Endothelial cell (in vitro differentiated cells): ENCODE measurements at regions not wholly inside any gene's neighbourhood (a gene's known extent, or its start where the extent isn't known, plus 50 kb on each side); places are given as distances from the start of the nearest gene placed in this dataset.

ENCODE experiments used
- DNase-seq: peaks from one replicate; pipeline ENCODE4 v3.0.0; 2021; ENCODE audit warnings: low spot score
- H3K27ac Mint-ChIP-seq: one replicate; pipeline ENCODE4 v1.8.0; 2021; ENCODE audit warnings: mixed read lengths, inconsistent platforms; ENCODE audit not compliant: unreplicated experiment
- H3K27me3 Mint-ChIP-seq: one replicate; pipeline ENCODE4 v1.8.0; 2021; ENCODE audit warnings: mild to moderate bottlenecking, moderate library complexity, mixed read lengths, inconsistent platforms; ENCODE audit not compliant: unreplicated experiment
- H3K36me3 Mint-ChIP-seq: one replicate; pipeline ENCODE4 v1.8.0; 2021; ENCODE audit warnings: mild to moderate bottlenecking, low read depth, mixed read lengths, inconsistent platforms; ENCODE audit not compliant: unreplicated experiment
- H3K4me1 Mint-ChIP-seq: one replicate; pipeline ENCODE4 v1.8.0; 2021; ENCODE audit warnings: mild to moderate bottlenecking, mixed read lengths, inconsistent platforms; ENCODE audit not compliant: unreplicated experiment
- H3K4me3 Mint-ChIP-seq: one replicate; pipeline ENCODE4 v1.8.0; 2021; ENCODE audit warnings: mild to moderate bottlenecking, mixed read lengths, inconsistent platforms; ENCODE audit not compliant: unreplicated experiment
- H3K9me3 Mint-ChIP-seq: one replicate; pipeline ENCODE4 v1.8.0; 2021; ENCODE audit warnings: mixed read lengths, inconsistent platforms; ENCODE audit not compliant: unreplicated experiment
- CTCF ChIP-seq: fragments of 200-600 bp; sonication (generic); IDR thresholded peaks from one replicate; pipeline ENCODE4 v1.5.0; 2021; ENCODE audit warnings: antibody characterized with exemption; ENCODE audit not compliant: unreplicated experiment

DNA sequence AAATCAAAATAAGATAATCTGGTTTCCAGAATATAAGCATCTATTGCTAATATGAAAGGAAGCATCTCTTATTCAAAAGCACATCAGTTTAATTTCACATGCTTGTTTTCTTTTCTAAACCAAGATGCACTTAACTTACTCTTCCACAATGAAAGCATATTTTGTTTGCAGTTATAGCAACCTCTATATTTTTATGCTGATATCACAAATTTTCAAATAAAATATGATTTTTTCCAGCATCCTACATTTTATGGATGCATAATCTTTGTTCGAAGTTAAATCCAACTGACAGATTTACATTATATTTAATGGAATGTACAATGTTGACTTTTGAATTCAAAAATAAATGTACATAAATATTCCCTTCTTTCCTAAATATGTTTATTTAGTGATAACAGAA, 978.3 kb upstream of the B3GALT2 start:
- H3K4me3 Mint-ChIP-seq, result no peak overlapping the region
- H3K4me1 Mint-ChIP-seq, result no peaks in the 10 kb centered on the region
- TF ChIP-seq CTCF, result no peak
- no peaks in the 10 kb centered on the region for H3K9me3 Mint-ChIP-seq
- H3K36me3 Mint-ChIP-seq, result no peaks in the 10 kb centered on the region
- DNase-seq, result no peak
- no peak overlapping the region for H3K27ac Mint-ChIP-seq
- no peaks in the 10 kb centered on the region for H3K27me3 Mint-ChIP-seq

DNA sequence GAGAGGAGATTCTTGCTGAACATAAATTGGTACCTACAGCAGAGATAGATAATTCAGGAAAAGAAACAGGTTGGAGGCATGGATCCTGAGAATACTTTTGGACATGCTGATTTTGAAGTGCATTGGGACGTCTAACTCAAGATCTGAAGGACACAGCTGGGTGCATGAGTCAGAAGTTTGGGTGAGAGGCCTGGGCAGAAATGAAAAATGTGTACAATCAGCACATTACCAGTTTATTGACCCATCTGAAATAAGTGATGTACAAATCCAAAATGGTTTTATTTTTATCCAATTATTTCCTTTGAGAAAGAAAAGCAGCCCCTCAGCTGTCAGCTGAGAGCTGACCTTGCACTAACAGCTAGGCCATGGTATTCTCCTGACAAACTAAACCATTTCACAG, 975.2 kb upstream of the B3GALT2 start:
- Mint-ChIP-seq H3K4me3 (no peak overlapping the region), H3K36me3 (no peaks in the 10 kb centered on the region), H3K9me3 (no peaks in the 10 kb centered on the region), H3K27me3 (no peaks in the 10 kb centered on the region), H3K4me1 (no peaks in the 10 kb centered on the region), H3K27ac (no peak overlapping the region)
- TF ChIP-seq CTCF, result no peak
- DNase-seq, result no peak

DNA sequence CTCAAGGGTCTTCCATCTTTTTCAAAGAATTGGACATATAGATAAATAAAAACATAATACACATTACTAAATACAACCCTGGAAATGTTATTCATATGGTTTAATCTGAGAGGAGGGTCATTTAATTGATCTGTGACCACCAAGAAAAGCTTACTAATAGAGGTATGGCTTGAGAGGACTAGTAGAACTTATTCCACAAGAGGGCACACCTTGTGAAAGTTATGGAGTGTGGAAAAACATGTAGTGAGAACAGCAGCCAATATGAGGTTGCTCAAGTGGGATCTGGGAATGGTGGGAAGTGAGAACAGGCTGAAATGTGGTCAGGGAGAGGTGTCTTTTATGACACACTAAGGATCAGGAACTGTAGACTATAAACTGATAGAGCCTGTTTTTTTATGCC, 973.5 kb upstream of the B3GALT2 start:
- no peaks in the 10 kb centered on the region for H3K36me3 Mint-ChIP-seq
- no peak overlapping the region for H3K4me3 Mint-ChIP-seq
- TF ChIP-seq CTCF, result no peak
- no peaks in the 10 kb centered on the region for H3K4me1 Mint-ChIP-seq
- no peak overlapping the region for H3K27ac Mint-ChIP-seq
- no peaks in the 10 kb centered on the region for H3K9me3 Mint-ChIP-seq
- DNase-seq, result no peak
- H3K27me3 Mint-ChIP-seq, result no peaks in the 10 kb centered on the region

- H3K27me3 Mint-ChIP-seq, result no peaks in the 10 kb centered on the region
- no peak overlapping the region for H3K4me3 Mint-ChIP-seq
- no peaks in the 10 kb centered on the region for H3K9me3 Mint-ChIP-seq
- H3K27ac Mint-ChIP-seq, result no peak overlapping the region
- no peaks in the 10 kb centered on the region for H3K36me3 Mint-ChIP-seq
- no peak for DNase-seq
- H3K4me1 Mint-ChIP-seq, result no peaks in the 10 kb centered on the region
- TF ChIP-seq CTCF, result no peak
These were observed 969.5 kb upstream of the B3GALT2 start for GRCh38 chr1:194155962-194156361.

- H3K4me3 Mint-ChIP-seq, result no peak overlapping the region
These were observed 964.6 kb upstream of the B3GALT2 start for GRCh38 chr1:194151056-194151455.

More at GRCh38 chr1:194151056-194151455, 964.6 kb upstream of the B3GALT2 start:
- H3K27ac Mint-ChIP-seq, result no peak overlapping the region
- H3K36me3 Mint-ChIP-seq, result no peaks in the 10 kb centered on the region
- H3K9me3 Mint-ChIP-seq, result no peaks in the 10 kb centered on the region
- TF ChIP-seq CTCF, result no peak
- H3K27me3 Mint-ChIP-seq, result no peaks in the 10 kb centered on the region
- no peaks in the 10 kb centered on the region for H3K4me1 Mint-ChIP-seq
- no peak for DNase-seq
